Kidney epithelial cell (primary cell): ENCODE measurements at regions not wholly inside any gene's neighbourhood (a gene's known extent, or its start where the extent isn't known, plus 50 kb on each side); places are given as distances from the start of the nearest gene placed in this dataset.

Source experiments
- DNase-seq: peaks from one replicate; pipeline ENCODE4 v3.0.0-alpha.2; 2010; ENCODE audit warnings: low read depth
- H3K27me3 ChIP-seq: 2 replicates; pipeline ENCODE4 v1.6.0; 2011; ENCODE audit warnings: low read length; ENCODE audit not compliant: control insufficient read depth, insufficient read depth
- H3K36me3 ChIP-seq: 2 replicates; pipeline ENCODE4 v1.5.1; 2011; ENCODE audit warnings: low read length; ENCODE audit not compliant: control insufficient read depth, insufficient read depth
- H3K4me3 ChIP-seq: 2 replicates; pipeline ENCODE4 v1.5.1; 2011; ENCODE audit warnings: low read depth, mild to moderate bottlenecking, control low read depth, low read length
- CTCF ChIP-seq: IDR thresholded peaks from 2 replicates; pipeline ENCODE4 v1.5.1; 2011; ENCODE audit warnings: mild to moderate bottlenecking, moderate library complexity, low read length, control low read depth, inconsistent platforms; ENCODE audit not compliant: insufficient read depth, poor library complexity, severe bottlenecking

DNA sequence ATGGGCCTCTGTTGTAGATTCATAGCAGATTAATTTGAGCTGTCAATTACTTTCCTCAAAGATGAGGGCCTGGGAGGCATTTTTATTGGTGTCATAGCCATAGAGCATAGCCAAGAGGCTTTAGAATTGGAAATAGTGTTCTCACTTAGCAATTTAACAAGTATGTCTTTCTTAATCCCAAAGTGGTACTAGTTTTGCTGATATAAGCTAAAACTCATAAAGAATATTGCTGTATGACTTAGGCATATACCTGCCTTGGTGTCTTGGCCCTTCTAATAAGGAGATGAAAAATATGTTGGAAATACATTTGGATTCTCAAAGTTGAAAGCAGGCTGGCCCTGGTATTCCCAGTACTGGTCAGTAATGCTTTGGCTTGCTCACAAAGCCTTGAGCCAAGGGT, 221.5 kb upstream of the CXCL13 start:
- TF ChIP-seq CTCF = no peak
- Histone ChIP-seq H3K36me3 (no peaks in the 10 kb centered on the region), H3K4me3 (no peak overlapping the region), H3K27me3 (no peaks in the 10 kb centered on the region)
- no peak for DNase-seq

- no peak overlapping the region for H3K4me3 ChIP-seq
- peak; percentile 80 for TF ChIP-seq CTCF
- no peak for DNase-seq
- H3K36me3 ChIP-seq = no peaks in the 10 kb centered on the region
- no peaks in the 10 kb centered on the region for H3K27me3 ChIP-seq
These were observed 220.3 kb upstream of the CXCL13 start for GRCh38 chr4:77385124-77385969.

DNA sequence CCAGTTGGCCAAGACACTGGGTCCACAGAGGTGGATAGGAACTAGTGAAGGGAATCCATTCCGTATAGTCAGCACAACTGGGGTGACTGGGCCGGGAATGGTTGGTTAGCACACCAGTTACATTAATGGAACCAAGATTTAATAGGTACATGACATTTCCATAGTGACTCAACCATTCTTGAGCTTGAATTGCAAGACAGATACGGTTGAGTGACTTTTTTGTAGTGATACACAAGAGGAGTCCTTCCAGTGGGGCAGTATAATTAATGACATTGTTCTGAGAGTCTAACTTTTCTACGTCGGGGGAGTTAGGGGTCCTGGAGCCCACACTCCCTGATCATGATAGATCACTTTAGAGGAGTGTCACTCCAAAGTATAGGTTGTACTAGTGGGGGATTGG, 211.6 kb upstream of the CXCL13 start:
- no peak overlapping the region for H3K4me3 ChIP-seq
- no peak for TF ChIP-seq CTCF
- H3K27me3 ChIP-seq = no peaks in the 10 kb centered on the region
- peak; percentile 38 for DNase-seq
- H3K36me3 ChIP-seq = no peaks in the 10 kb centered on the region

DNA sequence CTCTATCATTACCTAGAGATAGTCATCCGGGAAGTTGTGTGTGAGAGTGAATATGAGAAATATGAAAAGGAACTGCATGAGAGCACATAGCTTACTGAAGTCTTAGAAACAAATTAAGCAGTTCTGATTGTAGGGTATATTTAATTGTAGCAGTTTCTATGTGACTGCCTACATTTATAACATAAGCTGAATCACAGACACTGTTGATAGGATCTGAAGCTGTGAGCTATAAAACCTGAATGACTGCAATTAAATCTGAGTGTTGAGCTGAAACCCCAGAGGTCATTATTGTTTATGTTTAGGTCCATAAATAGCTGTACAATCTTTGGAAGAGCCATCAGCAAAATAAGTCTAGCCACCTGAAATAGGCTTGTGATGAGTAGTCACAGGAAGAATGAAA, 210.1 kb upstream of the CXCL13 start:
- Histone ChIP-seq H3K36me3 (no peaks in the 10 kb centered on the region), H3K27me3 (no peaks in the 10 kb centered on the region), H3K4me3 (no peak overlapping the region)
- no peak for DNase-seq
- TF ChIP-seq CTCF = no peak

DNA sequence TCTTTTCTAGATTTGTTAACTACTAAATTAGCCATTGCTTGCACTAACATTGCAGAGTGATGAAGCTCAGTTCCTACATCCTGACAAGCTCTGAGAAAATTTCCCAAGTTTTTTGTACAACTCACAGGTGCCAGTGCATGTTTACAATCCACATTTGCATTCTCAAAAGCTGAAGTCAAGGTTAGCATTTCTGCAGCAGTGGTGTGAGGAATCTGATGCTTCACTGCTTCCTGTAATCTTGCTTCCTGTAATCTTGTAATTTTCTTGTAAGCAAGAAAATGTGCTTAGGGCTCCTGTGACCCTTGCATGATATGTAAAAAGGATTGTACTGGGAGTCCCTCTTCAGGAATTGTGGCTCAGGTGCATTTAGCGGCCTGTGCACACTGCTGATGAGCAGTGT, 207.4 kb upstream of the CXCL13 start:
- H3K4me3 ChIP-seq = no peak overlapping the region
- no peak for DNase-seq
- H3K36me3 ChIP-seq = no peaks in the 10 kb centered on the region
- TF ChIP-seq CTCF = no peak
- H3K27me3 ChIP-seq = peaks cover 2% of the 10 kb centered on the region

DNA sequence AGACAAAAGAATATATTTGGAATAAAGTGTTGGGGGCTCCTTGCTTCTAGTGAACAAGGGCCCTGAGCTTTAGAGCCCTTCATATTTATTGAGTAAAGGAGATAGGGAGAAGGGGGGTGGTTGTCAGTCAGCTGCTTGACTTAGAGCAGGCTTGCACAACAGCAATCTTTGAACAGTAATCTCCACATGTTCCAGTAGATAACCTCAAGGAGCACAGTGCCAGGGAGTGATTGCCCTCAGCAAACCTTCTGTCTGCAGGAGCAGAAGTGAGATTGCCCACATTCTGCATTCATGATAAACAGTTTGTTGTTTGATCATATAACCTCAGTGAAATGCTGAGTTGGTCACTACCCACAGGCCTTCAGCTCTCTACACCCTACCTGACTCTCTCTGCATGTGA, 205.8 kb upstream of the CXCL13 start:
- no peak for TF ChIP-seq CTCF
- no peaks in the 10 kb centered on the region for H3K36me3 ChIP-seq
- peaks cover 2% of the 10 kb centered on the region for H3K27me3 ChIP-seq
- no peak overlapping the region for H3K4me3 ChIP-seq
- no peak for DNase-seq
